HL-60 (cell line): ENCODE measurements at regions not wholly inside any gene's neighbourhood (a gene's known extent, or its start where the extent isn't known, plus 50 kb on each side); places are given as distances from the start of the nearest gene placed in this dataset.

Experiments used
- DNase-seq, 2 experiments: peaks; one replicate each; pipeline ENCODE4 v3.0.0-alpha.2; 2010 to 2020; ENCODE audit warnings: low read depth in 1 of 2, low spot score in 1 of 2
- H3K27ac ChIP-seq: fragments of 250-450 bp; sonication (Bioruptor Pico); replicated peaks from 2 replicates; pipeline ENCODE4 v1.5.1; 2020; ENCODE audit warnings: mild to moderate bottlenecking, moderate library complexity
- H3K27me3 ChIP-seq: fragments of 250-450 bp; sonication (Bioruptor Pico); 2 replicates; pipeline ENCODE4 v1.5.1; 2021; ENCODE audit warnings: mild to moderate bottlenecking, moderate library complexity; ENCODE audit not compliant: insufficient read depth, poor library complexity, severe bottlenecking
- H3K4me3 ChIP-seq: replicated peaks from 2 replicates; pipeline ENCODE4 v1.5.1; 2011; ENCODE audit warnings: mild to moderate bottlenecking, control low read depth, low read length; ENCODE audit not compliant: insufficient read depth
- GABPA ChIP-seq: IDR thresholded peaks from 2 replicates; pipeline ENCODE4 v1.6.1; 2012; ENCODE audit warnings: low read depth
- POLR2AphosphoS5 ChIP-seq: IDR thresholded peaks from 2 replicates; pipeline ENCODE4 v1.6.1; 2012; ENCODE audit warnings: low read depth
- SPI1 ChIP-seq: IDR thresholded peaks from 2 replicates; pipeline ENCODE4 v1.6.1; 2012; ENCODE audit warnings: low read depth, mild to moderate bottlenecking, borderline replicate concordance
- TF ChIP-seq, protein P1 (sequence below): IDR thresholded peaks from 2 replicates; pipeline ENCODE4 v1.6.1; 2012; ENCODE audit warnings: low read depth; ENCODE audit not compliant: insufficient replicate concordance
- TF ChIP-seq, protein P2 (sequence below): IDR thresholded peaks from one replicate; pipeline ENCODE4 v1.5.1; 2011; ENCODE audit warnings: low read length, control low read depth, inconsistent platforms; ENCODE audit not compliant: insufficient read depth

DNA sequence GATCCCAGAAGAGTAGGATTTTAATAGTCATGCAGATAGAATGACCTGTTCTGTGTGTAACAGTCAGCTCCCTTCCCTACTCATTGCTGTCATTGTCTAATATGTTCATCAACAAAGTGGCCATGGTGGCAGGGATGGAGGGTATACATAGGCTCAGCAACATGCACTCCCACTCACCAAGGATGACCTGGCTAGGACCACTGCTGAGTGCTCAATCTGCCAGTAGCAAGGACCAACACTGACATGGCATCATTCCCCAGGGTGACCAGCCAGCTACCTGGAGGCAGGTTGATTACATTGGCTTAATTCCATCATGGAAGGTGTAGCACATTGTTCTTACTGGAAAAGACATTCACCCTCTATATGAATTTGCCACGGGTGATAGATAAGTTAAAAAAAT lies 401.7 kb upstream of the CELF4 start:
- H3K27ac ChIP-seq, result no peak overlapping the region
- TF ChIP-seq, protein P1, sequence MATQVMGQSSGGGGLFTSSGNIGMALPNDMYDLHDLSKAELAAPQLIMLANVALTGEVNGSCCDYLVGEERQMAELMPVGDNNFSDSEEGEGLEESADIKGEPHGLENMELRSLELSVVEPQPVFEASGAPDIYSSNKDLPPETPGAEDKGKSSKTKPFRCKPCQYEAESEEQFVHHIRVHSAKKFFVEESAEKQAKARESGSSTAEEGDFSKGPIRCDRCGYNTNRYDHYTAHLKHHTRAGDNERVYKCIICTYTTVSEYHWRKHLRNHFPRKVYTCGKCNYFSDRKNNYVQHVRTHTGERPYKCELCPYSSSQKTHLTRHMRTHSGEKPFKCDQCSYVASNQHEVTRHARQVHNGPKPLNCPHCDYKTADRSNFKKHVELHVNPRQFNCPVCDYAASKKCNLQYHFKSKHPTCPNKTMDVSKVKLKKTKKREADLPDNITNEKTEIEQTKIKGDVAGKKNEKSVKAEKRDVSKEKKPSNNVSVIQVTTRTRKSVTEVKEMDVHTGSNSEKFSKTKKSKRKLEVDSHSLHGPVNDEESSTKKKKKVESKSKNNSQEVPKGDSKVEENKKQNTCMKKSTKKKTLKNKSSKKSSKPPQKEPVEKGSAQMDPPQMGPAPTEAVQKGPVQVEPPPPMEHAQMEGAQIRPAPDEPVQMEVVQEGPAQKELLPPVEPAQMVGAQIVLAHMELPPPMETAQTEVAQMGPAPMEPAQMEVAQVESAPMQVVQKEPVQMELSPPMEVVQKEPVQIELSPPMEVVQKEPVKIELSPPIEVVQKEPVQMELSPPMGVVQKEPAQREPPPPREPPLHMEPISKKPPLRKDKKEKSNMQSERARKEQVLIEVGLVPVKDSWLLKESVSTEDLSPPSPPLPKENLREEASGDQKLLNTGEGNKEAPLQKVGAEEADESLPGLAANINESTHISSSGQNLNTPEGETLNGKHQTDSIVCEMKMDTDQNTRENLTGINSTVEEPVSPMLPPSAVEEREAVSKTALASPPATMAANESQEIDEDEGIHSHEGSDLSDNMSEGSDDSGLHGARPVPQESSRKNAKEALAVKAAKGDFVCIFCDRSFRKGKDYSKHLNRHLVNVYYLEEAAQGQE, result no peak
- TF ChIP-seq, protein P2, sequence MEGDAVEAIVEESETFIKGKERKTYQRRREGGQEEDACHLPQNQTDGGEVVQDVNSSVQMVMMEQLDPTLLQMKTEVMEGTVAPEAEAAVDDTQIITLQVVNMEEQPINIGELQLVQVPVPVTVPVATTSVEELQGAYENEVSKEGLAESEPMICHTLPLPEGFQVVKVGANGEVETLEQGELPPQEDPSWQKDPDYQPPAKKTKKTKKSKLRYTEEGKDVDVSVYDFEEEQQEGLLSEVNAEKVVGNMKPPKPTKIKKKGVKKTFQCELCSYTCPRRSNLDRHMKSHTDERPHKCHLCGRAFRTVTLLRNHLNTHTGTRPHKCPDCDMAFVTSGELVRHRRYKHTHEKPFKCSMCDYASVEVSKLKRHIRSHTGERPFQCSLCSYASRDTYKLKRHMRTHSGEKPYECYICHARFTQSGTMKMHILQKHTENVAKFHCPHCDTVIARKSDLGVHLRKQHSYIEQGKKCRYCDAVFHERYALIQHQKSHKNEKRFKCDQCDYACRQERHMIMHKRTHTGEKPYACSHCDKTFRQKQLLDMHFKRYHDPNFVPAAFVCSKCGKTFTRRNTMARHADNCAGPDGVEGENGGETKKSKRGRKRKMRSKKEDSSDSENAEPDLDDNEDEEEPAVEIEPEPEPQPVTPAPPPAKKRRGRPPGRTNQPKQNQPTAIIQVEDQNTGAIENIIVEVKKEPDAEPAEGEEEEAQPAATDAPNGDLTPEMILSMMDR, result no peak
- TF ChIP-seq POLR2AphosphoS5, result no peak
- TF ChIP-seq GABPA, result no peak
- TF ChIP-seq SPI1, result no peak

DNA sequence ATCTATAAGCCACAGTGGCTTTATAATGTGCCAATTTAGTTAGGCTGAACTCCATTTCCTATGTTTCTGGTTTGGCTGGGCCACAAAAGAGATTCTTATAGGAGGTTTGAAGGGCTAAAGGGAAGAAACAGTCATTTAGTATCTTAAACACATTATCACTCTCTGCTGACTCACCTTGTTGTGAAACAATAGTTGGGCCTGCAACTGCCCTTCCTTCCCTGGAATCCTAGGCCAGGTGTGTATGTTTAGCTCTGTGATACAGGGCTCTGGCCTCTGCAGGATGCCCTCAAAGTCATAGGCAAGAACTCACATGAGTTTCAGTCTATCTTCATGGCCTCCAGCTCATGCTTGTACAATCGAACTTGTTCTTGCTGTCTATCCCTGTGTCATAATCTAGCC lies 400.0 kb upstream of the CELF4 start:
- no peaks in the 10 kb centered on the region for H3K27me3 ChIP-seq
- TF ChIP-seq, protein P1, result no peak
- TF ChIP-seq, protein P2, result no peak
- TF ChIP-seq SPI1 (no peak), POLR2AphosphoS5 (no peak), GABPA (no peak)
- H3K4me3 ChIP-seq, result no peak overlapping the region
- no peak for DNase-seq
- H3K27ac ChIP-seq, result no peak overlapping the region

More for the DNA sequence above, 401.7 kb upstream of the CELF4 start:
- Histone ChIP-seq H3K4me3 (no peak overlapping the region), H3K27me3 (no peaks in the 10 kb centered on the region)
- DNase-seq, result no peak

DNA sequence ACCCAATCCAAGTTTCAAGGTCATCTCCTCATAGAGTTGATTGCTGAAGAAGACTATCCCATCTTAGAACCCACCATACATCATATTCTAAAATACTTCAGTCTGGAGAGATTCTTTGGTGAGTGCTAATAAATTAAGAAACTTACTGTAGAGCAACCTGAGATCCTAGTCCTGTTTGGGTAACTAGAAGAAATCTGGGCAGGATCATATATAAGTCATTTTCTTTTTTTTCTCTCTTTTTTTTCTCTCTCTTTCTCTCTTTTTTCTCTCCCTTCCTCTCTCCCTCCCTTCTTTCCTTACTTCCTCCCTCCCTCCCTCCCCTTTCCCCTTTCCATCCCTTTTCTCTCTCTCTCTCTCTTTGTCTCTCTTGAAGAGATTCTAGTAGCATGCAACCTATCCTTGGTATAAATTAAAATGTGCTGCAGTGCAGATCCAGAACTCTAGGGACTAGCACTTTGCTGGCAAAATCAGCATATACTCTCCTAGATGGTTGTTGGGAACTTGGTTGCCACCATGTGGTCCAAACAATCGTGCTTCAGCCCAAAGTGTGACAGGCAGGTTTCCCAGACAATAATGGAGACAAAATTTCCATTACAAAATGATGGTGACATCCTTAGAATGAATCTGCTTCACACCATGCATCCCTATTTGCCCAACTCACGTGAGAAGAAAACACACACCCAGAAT lies 399.4 kb upstream of the CELF4 start:
- Histone ChIP-seq H3K27ac (no peak overlapping the region), H3K4me3 (no peak overlapping the region), H3K27me3 (no peaks in the 10 kb centered on the region)
- TF ChIP-seq POLR2AphosphoS5 (no peak), SPI1 (no peak), GABPA (no peak)
- TF ChIP-seq, protein P2, result no peak
- no peak for DNase-seq

DNA sequence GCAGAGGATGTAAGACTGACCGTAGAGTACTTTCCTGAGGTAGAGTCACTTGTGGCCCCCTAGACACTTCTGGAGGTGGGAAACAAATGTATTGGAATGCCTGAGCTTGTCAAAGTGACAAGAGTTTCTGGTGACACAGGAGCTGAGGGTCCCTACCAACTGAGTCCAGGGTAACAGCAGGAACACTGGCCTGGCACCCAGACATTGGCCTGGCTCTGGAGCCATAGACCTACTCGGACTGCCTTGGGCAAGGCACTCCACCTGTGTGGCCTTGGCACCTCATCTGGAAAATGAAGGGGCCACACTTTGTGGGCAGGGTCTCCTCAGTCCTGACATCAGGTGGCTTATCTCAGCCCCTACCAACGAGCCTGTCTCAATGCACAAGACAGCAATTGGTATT lies 398.2 kb upstream of the CELF4 start:
- Histone ChIP-seq H3K4me3 (no peak overlapping the region), H3K27me3 (no peaks in the 10 kb centered on the region), H3K27ac (no peak overlapping the region)
- no peak for DNase-seq
- TF ChIP-seq, protein P1, result no peak
- TF ChIP-seq SPI1, result no peak
- TF ChIP-seq POLR2AphosphoS5, result no peak
- TF ChIP-seq GABPA, result no peak
- TF ChIP-seq, protein P2, result no peak
